ENCODE measurements at regions not wholly inside any gene's neighbourhood (a gene's known extent, or its start where the extent isn't known, plus 50 kb on each side); places are given as distances from the start of the nearest gene placed in this dataset.

DNA sequence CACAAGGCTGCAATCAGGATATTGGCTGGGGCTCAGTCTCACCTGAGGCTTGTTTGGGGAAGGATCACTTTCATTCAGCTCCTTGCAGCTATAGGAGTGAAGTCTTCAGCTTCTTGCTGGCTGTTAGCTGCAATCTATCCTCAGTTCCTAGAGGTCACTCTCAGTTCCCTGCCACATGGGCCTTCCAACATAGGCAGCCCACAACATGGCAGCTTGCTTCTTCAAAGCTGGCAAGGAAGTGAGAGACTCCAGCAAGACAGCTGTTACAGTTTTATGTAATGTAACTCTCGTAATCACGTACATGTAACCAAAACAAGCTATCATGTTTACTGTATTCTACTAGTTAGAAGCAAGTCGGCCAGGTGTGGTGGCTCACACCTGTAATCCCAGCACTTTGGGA is 226.9 kb downstream of the CDC5L start:
- TF ChIP-seq, protein P1, sequence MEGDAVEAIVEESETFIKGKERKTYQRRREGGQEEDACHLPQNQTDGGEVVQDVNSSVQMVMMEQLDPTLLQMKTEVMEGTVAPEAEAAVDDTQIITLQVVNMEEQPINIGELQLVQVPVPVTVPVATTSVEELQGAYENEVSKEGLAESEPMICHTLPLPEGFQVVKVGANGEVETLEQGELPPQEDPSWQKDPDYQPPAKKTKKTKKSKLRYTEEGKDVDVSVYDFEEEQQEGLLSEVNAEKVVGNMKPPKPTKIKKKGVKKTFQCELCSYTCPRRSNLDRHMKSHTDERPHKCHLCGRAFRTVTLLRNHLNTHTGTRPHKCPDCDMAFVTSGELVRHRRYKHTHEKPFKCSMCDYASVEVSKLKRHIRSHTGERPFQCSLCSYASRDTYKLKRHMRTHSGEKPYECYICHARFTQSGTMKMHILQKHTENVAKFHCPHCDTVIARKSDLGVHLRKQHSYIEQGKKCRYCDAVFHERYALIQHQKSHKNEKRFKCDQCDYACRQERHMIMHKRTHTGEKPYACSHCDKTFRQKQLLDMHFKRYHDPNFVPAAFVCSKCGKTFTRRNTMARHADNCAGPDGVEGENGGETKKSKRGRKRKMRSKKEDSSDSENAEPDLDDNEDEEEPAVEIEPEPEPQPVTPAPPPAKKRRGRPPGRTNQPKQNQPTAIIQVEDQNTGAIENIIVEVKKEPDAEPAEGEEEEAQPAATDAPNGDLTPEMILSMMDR (IDR thresholded peaks at IDR 0.05): no peak

DNA sequence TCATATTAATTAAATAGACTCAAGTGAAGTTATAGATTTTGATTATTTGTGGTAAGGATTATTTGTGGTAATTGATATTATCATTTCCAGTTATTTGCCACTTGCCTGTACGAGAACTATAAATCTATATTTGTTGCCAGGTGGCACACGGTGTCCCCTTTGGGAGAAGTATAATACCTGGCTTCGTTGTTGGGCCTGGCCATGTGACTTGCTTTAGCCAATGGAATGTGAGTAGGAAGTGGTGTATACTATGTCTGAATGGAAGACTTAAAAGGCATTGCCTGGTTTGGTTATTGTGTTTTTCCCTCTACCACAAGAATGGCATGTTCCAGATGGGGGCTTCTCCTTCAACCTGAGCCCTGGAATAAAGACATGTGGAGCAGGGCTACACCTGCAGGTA is 228.1 kb downstream of the CDC5L start:
- TF ChIP-seq, protein P1 (IDR thresholded peaks at IDR 0.05): no peak

DNA sequence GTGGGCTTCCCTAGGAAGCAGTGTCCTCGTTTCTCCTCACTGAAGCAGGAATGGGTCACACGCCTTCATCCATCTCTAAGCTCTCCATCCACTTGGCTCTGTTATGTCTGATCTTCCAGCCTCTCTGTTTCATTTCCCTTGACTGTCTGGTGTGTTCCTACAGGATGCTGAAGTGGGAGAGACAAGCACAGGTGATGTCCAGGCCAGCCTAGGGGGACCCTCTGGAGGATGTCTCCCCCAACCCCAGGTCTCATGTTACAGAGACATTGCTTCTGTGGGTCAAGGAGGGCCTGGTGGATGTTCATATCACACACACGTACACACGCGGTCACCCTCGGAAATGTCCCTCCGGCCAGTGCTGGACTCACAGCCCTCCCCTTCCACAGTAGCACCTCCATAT is 229.9 kb downstream of the CDC5L start:
- TF ChIP-seq, protein P1 (IDR thresholded peaks at IDR 0.05): no peak

DNA sequence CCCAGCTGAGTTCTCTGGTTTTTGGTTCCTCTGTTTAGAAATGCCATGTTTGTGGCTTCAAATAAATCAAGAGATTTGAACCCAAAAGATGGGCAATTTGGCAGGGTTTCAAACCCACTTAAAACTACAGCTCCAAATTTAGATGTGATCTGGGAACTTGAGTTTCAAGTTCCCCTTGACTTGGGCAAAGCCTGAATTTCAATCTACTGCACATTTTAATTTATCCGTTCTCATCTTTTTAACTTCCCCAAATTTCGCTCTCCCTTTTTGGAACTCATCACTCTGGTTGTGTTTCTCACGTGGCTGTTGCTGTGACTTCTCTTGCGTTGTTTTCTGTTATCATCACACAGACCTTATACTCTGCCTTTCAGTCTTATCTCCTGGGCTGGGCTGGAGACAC is 230.9 kb downstream of the CDC5L start:
- TF ChIP-seq, protein P1 (IDR thresholded peaks at IDR 0.05): no peak

DNA sequence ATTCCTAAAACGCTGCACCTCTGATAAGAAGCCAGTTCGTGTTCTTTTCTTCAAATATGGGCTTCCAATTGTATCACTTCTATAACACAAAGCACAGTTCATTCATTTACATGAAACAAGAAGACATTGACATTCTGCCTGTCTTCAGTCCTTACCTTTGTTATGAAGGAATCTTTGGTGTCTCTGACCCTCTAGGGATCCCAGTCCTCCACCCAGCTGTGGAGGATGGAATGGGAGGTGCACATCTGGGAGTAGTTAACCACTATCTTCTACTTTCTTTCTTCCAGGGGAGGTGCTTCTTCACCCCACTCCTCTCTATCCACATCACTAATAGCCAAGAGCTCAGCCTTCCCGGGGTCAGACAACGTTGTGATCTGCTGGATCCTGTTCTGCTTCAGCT is 233.4 kb downstream of the CDC5L start:
- TF ChIP-seq, protein P1 (IDR thresholded peaks at IDR 0.05): no peak

DNA sequence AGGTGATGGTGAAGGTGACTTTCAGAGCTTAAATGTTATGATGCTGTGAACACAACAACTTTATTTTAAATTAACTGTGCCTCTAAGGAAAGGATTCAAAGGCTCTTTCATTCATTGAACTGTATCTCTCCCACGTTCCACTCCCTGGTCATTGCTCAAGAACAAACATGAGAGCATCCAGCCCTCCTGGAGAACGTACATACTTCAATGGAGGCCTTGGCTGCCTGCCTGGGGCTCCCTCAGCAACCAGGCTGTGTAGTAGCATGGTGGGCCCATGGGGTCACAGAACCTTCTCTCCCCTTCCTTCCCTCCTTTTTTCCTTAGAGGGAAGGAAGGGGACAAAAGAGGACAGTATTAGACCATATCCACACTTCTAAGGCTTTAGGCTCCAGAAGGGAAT is 234.3 kb downstream of the CDC5L start:
- TF ChIP-seq, protein P1 (IDR thresholded peaks at IDR 0.05): no peak

DNA sequence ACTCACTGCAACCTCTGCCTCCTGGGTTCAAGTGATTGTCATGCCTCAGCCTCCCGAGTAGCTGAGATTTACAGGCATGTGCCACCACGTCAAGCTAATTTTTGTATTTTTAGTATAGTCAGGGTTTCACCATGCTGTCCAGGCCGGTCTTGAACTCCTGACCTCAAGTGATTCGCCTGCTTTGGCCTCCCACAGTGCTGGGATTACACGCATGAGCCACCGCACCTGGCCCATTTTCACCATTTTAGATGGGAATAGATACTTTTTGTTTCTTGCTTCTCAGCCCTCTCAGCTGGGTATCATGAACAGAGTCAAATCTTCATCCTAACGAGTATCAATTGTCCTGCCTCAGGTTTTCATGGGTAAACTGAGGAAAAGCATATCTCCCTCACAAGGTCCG is 235.0 kb downstream of the CDC5L start:
- TF ChIP-seq, protein P1 (IDR thresholded peaks at IDR 0.05): no peak

DNA sequence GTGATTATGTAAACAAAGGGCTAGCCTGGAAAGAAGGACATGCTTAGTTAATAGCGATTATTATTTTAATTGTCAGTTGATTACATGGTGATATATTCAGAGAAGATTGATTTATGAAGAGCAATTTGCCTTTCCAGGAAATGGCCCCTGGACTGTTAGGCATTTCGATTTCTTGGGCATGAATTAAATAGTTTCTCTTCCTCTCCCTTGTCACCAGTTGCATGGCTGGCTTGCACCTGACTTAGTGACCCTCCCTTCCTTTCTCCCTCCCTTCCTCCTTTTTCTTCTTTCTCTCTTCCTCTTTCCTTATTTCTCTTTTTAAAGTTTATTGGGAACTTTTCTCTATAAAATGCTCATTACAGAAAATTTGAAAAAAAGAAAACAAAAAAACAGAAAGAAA is 235.4 kb downstream of the CDC5L start:
- TF ChIP-seq, protein P1 (IDR thresholded peaks at IDR 0.05): no peak

Data from LNCAP (cell line).